NCI-H82 treated with DMSO at 0.1 percent for 48 hours (cell line): ENCODE measurements at regions not wholly inside any gene's neighbourhood (a gene's known extent, or its start where the extent isn't known, plus 50 kb on each side); places are given as distances from the start of the nearest gene placed in this dataset.
"Not testable (repeated sequence)": the region's sequence is repeated elsewhere in the genome, so short reads cannot be mapped to it uniquely, and the experiment has no call there.

Source experiments
- DNase-seq: peaks from one replicate; lab custom pipeline; 2025; ENCODE audit not compliant: unreplicated experiment; lab: John Stamatoyannopoulos, UW

- peak; percentile 84 for DNase-seq
Observed at GRCh38 chr6:6748001-6748400, 159.5 kb downstream of the LY86 start.

- peak; percentile 46 for DNase-seq
Observed at GRCh38 chr6:6749702-6750491, 161.4 kb downstream of the LY86 start.

DNA sequence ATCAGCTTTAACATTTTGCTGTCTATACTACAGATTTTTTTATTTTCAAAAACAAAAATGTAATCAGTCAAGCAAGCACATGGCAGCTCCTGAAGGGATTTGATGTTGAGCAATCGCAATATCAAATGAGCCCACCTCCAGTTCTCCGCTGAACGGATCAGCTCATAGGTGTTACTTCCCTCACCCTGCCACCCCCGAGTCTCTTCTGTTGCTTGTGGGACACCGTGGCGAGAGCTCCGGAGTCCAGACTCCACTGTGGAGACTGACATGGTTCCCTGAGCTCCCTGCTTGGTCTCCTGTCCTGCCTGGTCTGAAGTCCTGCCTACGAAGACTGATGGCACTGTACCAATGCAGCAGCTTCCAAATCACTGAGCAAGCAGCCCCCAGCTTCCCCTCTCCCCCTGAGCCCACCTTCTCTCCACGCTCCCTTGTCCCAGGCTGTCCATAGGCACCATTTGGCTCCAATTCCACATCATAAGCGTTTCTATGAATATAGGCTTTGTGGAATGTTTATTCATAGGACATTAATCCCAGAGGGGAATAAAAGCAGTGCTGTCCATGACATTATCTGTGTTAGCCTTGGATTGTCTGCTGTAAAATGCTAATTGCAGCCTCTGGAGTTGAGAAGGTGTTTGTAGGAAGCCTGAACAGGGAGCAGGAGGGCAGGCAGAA, 162.2 kb downstream of the LY86 start:
- DNase-seq, result no peak

GRCh38 chr6:6751266-6751596, 162.7 kb downstream of the LY86 start:
- no peak for DNase-seq

DNA sequence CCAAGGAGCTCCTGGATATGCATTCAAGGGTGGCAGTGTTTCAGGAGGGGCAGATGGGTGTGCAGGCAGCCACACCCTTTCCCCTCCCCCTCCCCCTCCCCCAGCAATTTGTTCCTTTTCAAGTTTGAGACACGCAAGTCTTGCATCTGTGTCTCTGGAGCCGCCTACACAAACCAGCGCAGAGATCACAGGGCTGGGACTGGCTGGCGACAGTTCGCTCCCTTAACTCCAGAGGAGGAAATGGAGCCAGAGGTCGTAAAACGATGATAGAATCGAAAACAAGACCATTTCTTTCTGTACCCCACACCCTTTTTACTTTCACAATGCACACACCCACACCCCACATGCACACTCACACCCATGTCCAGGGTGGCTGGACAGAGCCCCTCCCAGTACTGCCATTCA, 163.1 kb downstream of the LY86 start:
- no peak for DNase-seq

- DNase-seq, result no peak
Observed at GRCh38 chr6:6752129-6752528, 163.6 kb downstream of the LY86 start.

- no peak for DNase-seq
Observed at GRCh38 chr6:6753301-6753700, 164.8 kb downstream of the LY86 start.

DNA sequence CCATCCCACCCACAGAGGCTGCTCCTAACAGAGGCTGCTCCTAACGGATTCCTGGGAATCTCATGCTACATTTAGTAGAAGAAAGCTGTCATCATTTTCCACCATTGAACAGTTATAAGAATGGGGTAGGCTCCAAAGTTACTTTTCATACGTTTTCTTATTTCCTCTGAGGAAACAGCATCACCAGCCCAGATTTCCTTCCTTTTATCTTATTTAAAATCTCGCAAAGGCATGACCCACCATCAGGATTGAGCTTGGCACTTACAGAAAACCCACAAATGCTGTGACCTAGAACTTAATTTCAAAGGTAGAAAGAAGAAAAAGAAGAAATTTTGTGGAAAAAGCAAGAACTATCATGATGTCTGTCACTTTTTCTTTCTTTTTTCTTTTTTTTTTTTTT, 168.0 kb downstream of the LY86 start:
- DNase-seq, result no peak

- no peak for DNase-seq
Observed at GRCh38 chr6:6758546-6758914, 170.0 kb downstream of the LY86 start.

GRCh38 chr6:6758915-6759654, 170.6 kb downstream of the LY86 start:
- DNase-seq, result no peak

GRCh38 chr6:6760002-6760401, 171.5 kb downstream of the LY86 start:
- no peak for DNase-seq

- not testable (repeated sequence) for DNase-seq
Observed at GRCh38 chr6:6762566-6762965, 174.0 kb downstream of the LY86 start.

DNA sequence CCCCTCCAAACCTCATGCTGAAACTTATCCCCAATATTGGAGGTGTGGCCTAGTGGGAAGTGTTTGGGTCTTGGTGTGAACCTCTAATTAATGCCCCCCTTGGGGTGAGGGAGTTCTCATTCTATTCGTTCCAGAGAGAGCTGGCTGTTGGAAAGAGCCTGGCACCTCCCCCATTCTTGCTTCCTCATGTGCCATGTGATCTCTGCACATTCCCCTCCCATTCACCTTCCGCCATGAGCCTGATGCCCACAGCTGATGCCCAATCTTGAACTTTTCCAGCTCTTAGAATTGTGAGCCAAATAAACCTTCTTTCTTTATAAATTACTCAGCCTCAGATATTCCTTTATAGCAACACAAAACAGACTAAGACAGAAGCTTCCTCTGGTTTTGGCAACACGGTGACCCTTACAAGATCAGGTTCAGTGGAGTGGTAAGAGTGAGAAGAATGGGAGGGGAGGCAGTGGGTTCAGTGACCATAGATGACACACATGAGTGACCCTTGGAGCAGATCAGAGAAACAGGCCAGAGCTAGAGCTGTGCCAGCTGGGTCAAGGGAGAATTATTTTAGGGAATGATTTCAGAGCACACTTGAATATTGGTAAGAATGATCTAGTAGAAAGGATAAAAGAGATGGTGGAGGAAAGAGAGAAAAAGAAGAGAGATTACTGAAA, 176.4 kb downstream of the LY86 start:
- no peak for DNase-seq

DNA sequence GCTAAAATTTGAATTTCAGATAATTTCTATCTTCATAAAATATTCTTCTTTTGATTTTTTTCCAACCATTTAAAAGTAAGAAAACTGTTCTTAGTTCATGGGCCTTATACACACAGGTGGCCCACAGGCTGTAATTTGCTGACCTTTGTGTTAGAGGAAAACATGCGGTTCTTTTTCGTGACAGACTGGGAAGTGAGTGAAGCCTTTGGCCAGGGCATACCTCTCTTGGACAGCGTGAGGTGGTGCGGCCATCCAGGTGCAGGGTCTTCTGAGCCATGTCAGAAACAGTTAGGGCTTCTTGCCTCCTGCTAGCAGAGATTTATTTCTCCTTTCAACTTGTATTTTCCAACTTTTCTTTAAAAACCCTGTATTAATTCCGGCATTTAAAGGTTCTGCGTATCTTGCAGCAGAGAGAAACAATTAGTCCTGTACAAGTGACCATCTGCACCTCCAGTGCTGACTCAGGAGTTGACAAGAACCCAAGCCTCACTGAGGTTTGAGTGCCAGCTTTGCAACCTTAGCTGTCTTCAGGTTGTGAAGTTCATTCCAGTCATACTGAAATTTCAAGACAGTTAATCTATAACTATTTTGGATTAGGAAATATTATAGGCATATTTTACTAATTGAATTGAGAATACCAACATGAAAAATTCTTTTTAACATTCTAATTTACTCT, 177.8 kb downstream of the LY86 start:
- DNase-seq, result no peak

GRCh38 chr6:6769466-6769865, 180.9 kb downstream of the LY86 start:
- no peak for DNase-seq

GRCh38 chr6:6771224-6771945, 182.9 kb downstream of the LY86 start:
- no peak for DNase-seq

- no peak for DNase-seq
Observed at GRCh38 chr6:6771964-6772363, 183.4 kb downstream of the LY86 start.

DNA sequence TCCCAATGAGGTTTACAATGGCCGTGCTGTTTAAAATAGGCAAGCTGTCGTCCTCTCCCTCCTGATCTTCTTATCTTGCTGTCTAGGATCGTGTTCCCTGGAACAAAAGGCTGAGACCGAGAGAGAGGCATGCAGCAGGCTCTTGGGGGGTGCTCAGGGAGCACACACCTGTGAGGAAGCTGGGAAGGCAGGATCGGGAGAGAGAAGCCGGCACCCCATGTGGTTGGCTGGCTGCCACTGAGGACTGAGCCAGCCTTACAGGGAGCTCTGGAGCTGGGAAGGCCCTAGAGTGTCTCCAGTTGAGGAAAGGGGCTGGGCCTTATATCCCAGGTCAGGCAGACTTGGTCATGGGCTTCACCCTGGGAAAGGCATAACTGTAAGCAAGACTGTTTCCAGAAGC, 184.2 kb downstream of the LY86 start:
- DNase-seq, result peak; percentile 21

DNA sequence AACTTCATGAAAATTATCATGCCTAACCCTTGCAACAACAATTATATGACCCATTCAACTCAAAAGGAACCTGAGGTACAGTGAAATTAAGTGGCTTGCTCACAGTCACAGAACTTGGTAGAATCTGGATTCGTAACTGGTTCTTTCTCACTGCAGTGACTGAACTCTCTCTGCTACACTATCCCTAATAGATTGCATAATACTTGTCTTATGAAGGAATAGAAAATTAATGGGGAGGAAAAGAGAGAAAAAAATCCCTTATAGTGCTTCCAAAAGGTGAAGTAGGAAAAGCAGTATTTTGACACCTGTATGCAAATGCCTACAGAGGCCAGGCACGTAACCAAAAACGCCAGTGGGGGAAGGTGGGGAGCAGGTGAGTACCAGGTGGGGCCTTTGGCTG, 186.6 kb downstream of the LY86 start:
- no peak for DNase-seq

- DNase-seq, result no peak
Observed at GRCh38 chr6:6780231-6780630, 191.7 kb downstream of the LY86 start.
